ENCODE measurements at regions not wholly inside any gene's neighbourhood (a gene's known extent, or its start where the extent isn't known, plus 50 kb on each side); places are given as distances from the start of the nearest gene placed in this dataset.

GRCh38 chr2:33730193-33730592, 131.1 kb upstream of the FAM98A start:
- TF ChIP-seq CTCF (conservative IDR thresholded peaks at IDR 0.05) (no peak), EZH2 (IDR thresholded peaks at IDR 0.05; ENCODE audit: low read depth) (no peak)

Measured in PC-9 (cell line).